HEK293 (cell line): ENCODE measurements at regions not wholly inside any gene's neighbourhood (a gene's known extent, or its start where the extent isn't known, plus 50 kb on each side); places are given as distances from the start of the nearest gene placed in this dataset.

Experiments used
- CTCF ChIP-seq: fragments of 450-650 bp; formaldehyde crosslinking; IDR thresholded peaks from 2 replicates; pipeline ENCODE4 v1.5.1; 2016; ENCODE audit warnings: missing biosample characterization, missing genetic modification characterization
- ZBTB1 ChIP-seq: fragments of 450-650 bp; formaldehyde crosslinking; IDR thresholded peaks from 2 replicates; pipeline ENCODE4 v1.5.1; 2016; ENCODE audit warnings: missing biosample characterization, missing genetic modification characterization
- ZNF302 ChIP-seq: fragments of 450-650 bp; formaldehyde crosslinking; IDR thresholded peaks from 2 replicates; pipeline ENCODE4 v1.5.1; 2016; ENCODE audit warnings: missing biosample characterization, missing genetic modification characterization, low read depth
- ZNF544 ChIP-seq: fragments of 450-650 bp; formaldehyde crosslinking; IDR thresholded peaks from 2 replicates; pipeline ENCODE4 v1.5.0; 2017; ENCODE audit warnings: missing biosample characterization, missing genetic modification characterization

- TF ChIP-seq CTCF (no peak), ZNF302 (no peak), ZBTB1 (tag by site-specific recombination) (no peak), ZNF544 (tag by site-specific recombination) (no peak)
Observed at GRCh38 chr3:78511840-78512239, 1256.0 kb downstream of the ROBO1 start.
